Astrocyte (in vitro differentiated cells and primary cell): ENCODE measurements at regions not wholly inside any gene's neighbourhood (a gene's known extent, or its start where the extent isn't known, plus 50 kb on each side); places are given as distances from the start of the nearest gene placed in this dataset.

ENCODE experiments used
- EZH2 ChIP-seq: IDR thresholded peaks from 2 replicates; pipeline ENCODE4 v1.6.1; 2012; ENCODE audit warnings: mild to moderate bottlenecking, low read length, inconsistent platforms; ENCODE audit not compliant: insufficient read depth
- TF ChIP-seq, protein P1 (sequence below): IDR thresholded peaks from 2 replicates; pipeline ENCODE4 v1.5.1; 2011; ENCODE audit warnings: low read depth, mild to moderate bottlenecking, inconsistent platforms, low read length, moderate library complexity; ENCODE audit not compliant: insufficient read depth

GRCh38 chr3:55165278-55165677, 237.4 kb upstream of the LRTM1 start:
- TF ChIP-seq, protein P1, sequence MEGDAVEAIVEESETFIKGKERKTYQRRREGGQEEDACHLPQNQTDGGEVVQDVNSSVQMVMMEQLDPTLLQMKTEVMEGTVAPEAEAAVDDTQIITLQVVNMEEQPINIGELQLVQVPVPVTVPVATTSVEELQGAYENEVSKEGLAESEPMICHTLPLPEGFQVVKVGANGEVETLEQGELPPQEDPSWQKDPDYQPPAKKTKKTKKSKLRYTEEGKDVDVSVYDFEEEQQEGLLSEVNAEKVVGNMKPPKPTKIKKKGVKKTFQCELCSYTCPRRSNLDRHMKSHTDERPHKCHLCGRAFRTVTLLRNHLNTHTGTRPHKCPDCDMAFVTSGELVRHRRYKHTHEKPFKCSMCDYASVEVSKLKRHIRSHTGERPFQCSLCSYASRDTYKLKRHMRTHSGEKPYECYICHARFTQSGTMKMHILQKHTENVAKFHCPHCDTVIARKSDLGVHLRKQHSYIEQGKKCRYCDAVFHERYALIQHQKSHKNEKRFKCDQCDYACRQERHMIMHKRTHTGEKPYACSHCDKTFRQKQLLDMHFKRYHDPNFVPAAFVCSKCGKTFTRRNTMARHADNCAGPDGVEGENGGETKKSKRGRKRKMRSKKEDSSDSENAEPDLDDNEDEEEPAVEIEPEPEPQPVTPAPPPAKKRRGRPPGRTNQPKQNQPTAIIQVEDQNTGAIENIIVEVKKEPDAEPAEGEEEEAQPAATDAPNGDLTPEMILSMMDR: no peak
- no peak for TF ChIP-seq EZH2
